HG03060 (cell line): ENCODE measurements at regions not wholly inside any gene's neighbourhood (a gene's known extent, or its start where the extent isn't known, plus 50 kb on each side); places are given as distances from the start of the nearest gene placed in this dataset.

Experiments used
- ATAC-seq: cut with Tn5 transposase; IDR thresholded peaks from one replicate; pipeline ENCODE4 v1.9.1; 2021; ENCODE audit warnings: low read depth, moderate number of reproducible peaks; ENCODE audit not compliant: unreplicated experiment

DNA sequence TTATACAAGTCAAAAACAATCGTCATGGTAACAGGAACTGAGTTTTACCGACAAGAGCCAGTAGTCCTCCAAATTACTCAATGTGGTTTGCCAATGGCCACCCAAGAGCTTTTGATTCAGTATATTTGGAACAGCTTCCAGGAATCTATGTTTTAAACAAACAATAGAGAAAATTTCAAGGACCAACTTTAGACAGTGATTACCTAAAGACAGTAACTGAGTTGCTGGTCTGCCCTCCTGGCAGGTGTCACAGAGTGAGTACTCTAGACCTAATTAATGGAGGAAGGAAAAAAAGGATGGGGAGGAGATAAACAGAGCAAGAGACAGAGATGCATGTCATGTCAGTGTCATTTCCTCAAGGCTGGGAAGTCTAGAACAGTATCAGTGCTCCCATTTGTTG, 361.3 kb upstream of the BTBD3 start:
- no peak for ATAC-seq

GRCh38 chr20:11564491-11564890, 353.2 kb upstream of the BTBD3 start:
- no peak for ATAC-seq

DNA sequence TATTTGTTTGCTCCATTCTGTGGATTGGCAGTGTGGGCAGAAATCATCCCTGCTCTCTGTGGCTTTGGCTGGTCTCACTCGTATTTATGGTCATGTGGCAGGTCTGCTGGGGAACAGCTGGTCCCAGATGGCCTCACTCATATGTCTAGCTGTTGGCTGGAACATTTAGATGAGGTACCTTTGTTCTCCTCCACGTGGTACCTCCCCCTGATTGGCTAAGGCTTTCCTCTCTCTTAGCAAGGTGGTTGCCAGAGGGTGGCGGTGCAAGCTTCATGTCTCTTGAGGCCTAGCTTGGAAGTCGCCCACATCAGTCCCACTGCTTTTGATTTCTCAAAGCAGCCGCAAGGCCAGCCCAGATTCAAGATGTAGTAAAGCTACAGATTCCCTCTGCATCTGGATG, 348.5 kb upstream of the BTBD3 start:
- no peak for ATAC-seq

GRCh38 chr20:11573507-11573906, 344.2 kb upstream of the BTBD3 start:
- ATAC-seq = no peak

DNA sequence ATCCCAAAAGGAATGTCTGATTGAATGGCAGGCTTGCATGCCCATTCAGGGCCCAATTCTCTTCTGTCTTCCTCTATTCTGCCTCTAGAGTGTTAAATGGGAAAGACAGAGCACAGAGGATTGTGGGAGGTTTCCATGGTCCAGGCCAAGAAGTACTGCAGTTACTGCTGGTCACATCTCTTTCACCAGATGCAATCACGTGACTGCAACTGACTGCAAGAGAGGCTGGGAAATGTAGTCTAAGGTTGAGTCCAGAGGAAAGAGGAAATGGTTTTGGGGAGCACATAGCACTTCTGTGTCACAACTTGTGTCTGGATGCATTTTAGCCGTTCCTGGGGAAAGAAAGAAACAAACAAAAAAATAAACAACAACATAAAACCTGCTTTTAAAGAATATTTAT, 336.4 kb upstream of the BTBD3 start:
- no peak for ATAC-seq

GRCh38 chr20:11582060-11582459, 335.6 kb upstream of the BTBD3 start:
- ATAC-seq = no peak

DNA sequence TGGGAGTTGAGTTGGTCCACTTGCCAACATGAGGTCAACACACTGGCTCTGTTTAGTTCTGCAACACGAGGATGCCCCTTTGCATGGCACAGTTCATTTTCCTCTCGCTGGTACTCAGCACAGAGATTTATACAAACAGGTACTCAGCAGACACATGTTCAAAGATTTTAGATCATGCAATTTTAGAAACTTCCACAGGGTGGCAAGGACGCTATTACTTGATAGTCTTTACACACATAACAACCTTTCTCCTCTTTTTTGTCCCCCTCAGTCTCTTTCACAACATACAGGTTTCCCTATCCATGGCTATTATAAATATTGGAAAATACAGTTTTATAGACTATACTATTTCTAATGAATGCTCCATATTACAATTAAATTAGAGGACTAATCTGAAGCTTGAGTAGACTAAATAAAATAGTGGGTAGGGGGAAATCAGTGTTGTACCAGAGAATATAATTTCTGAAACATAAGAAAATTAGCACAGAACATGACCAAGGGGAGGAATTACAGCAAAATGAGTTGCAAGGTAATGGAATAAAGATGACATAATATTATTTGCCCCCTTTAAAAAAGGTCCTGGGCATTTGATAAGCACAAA, 331.8 kb upstream of the BTBD3 start:
- ATAC-seq = no peak

- ATAC-seq = no peak
Observed at GRCh38 chr20:11588875-11589274, 328.8 kb upstream of the BTBD3 start.

- no peak for ATAC-seq
Observed at GRCh38 chr20:11591965-11592364, 325.7 kb upstream of the BTBD3 start.

DNA sequence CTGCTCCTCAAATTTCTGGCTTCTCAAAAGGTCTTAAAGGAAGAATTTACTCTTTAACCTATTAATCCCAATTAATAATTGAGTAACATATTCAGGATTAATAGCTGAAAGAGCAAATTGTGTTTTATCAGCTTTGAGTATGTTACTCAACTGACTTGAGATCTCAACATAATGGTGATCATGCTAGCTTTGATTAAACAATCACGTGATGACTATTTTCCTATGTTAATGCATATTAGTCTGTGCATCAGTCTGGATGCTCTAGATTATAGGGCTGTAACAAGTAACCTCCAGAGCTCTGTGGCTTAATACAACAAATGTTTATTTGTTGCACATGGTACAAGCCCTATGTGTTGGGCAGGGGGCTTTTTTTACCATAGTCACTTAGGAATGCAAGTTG, 313.4 kb upstream of the BTBD3 start:
- no peak for ATAC-seq

DNA sequence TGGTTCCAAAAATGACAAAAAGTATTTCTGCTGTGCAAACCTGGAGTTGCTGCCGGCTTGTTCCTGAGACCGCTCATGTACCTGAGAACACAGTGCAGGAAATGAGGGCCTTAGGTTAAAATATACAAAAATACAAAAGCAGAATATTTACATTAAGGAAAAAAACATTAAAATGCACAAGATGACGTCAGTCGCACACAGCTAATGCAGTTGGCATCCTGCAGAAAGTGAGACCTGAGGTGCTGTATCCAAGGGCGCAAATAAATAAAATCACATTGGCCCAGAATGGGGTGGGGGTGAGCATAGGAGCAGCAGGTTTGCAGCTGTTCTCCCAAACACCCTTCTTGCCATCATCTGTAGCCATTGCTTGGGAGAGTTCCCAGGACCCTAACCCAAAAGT, 310.6 kb upstream of the BTBD3 start:
- ATAC-seq = no peak

DNA sequence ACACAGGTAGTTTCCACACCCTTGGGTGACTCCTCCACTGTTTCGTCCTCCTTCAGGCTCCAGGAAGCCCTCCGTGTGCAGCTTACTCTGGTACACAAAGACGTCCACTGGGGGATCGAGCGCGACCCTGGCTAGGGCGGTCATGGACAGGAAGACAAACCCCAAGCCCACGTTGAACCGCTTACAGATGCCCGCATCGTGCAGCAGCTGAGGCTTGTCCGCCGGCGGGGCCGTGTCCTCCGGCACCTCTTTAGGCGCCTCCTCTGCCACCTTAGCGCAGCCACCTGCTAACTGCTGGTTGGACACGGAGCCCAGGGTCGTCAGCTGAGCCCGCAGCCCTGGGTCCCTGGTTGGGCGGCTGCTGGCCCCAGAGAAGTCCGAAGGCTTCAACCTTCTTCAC, 309.0 kb upstream of the BTBD3 start:
- no peak for ATAC-seq

GRCh38 chr20:11624704-11625103, 293.0 kb upstream of the BTBD3 start:
- no peak for ATAC-seq

DNA sequence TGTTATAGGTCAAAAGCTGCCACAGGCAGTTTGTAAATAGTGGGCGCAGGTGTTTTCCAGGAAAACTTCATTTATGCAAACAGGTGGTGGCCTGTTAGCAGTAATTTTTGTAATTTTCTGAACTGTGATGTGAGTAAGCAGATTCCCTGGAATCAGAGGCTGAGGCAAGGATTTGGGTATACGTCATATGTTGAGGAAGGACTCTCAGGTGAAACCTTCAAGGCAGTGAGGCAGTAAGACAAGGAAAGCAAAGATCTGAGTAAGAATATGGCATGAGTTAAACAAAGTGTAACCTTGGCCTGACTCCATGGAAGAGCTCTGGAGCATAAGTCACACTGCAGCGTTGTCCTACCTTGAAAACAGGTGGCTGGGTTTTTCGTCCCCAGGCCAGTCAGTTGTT, 291.1 kb upstream of the BTBD3 start:
- no peak for ATAC-seq

GRCh38 chr20:11642866-11643265, 274.8 kb upstream of the BTBD3 start:
- no peak for ATAC-seq

DNA sequence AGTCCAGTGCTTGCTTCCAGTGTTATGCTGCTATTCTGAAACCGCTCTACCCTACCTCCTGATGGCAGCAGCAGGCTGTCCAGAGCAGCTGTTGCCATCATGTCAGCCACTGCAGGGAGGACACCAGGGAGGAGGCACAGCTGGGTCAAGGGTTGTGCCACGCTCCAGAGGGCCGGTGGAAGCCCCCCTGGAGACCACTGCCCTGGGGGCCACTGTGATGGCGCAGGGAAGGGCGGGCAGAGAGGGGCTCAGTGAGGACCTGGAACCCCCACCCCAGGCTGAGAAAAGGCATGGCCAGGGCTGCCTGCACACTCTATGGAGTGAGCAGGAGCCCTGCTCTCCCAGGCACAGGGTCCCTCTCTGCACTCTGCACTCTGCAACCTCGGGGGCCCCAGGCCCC, 271.3 kb upstream of the BTBD3 start:
- ATAC-seq = no peak

DNA sequence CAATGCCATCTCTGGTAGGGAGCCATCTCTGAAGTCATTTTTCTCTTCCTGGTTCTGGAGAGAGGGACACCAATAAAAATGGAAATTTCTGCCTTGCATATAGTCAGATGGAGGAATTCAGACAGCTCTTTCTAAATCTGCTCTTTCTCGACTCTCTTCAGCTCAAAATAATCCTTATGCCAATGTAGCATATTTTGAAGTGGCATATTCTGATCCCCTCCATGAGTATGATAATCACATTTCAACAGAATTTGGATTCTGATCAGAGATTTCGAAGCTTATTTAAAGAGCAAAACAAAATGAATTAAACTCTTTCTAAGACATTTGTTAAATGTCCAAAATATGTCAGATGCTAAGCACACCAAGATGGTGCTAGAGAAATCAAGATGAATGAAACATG, 267.1 kb upstream of the BTBD3 start:
- no peak for ATAC-seq

DNA sequence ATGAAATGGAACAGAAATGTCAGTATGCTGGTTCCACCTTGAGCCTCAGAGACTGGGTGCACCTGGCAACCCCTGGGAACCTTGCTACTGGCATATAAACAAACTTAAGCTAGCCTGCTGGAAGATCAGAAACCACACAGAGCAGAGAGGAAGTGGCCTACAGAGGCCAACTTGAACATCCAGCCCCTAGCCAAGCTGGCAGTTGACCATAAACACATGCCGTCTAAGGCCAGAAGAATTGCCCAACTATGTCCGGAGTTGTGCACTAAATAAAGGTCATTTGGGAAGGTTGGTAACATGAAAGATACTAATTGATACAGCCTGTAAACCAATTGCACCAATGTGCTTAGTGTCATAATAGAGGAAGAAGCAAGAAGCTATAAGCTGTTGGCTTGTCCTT, 266.6 kb upstream of the BTBD3 start:
- no peak for ATAC-seq

GRCh38 chr20:11651647-11652046, 266.0 kb upstream of the BTBD3 start:
- no peak for ATAC-seq

GRCh38 chr20:11652128-11652527, 265.6 kb upstream of the BTBD3 start:
- no peak for ATAC-seq

DNA sequence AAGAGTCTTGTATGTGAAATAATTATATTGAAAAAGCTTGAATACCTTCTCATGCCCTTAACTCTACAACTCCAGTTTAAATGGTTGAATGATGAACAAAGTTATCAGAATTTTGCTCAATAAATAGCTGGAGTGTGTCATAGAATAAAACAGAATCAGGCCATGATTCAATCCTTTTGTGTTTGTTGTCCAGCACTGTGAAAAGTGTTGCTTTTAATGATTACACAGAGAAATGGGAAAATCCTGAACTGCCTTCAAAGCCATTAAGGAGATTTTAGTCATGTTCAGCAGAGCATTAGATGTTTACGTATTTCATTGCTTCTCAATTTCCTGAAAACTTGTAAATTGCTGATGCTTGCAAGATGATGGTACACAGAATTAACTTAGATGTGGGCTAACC, 262.9 kb upstream of the BTBD3 start:
- ATAC-seq = no peak

- ATAC-seq = no peak
Observed at GRCh38 chr20:11660673-11661072, 257.0 kb upstream of the BTBD3 start.

- ATAC-seq = no peak
Observed at GRCh38 chr20:11671015-11671511, 246.6 kb upstream of the BTBD3 start.
